ENCODE measurements at regions not wholly inside any gene's neighbourhood (a gene's known extent, or its start where the extent isn't known, plus 50 kb on each side); places are given as distances from the start of the nearest gene placed in this dataset.

GRCh38 chr21:26280775-26281174 lies 110.2 kb upstream of the APP start:
- ATAC-seq (ENCODE audit: low FRiP score in 2 of 2) (no peak), DNase-seq (no peak)
- no peak overlapping the region for H3K4me3 ChIP-seq
- H3K4me1 ChIP-seq = no peaks in the 10 kb centered on the region
- H3K36me3 ChIP-seq = no peaks in the 10 kb centered on the region
- TF ChIP-seq EP300 (IDR thresholded peaks at IDR 0.05) (no peak), POLR2AphosphoS5 (IDR thresholded peaks at IDR 0.05) (no peak), POLR2A (IDR thresholded peaks at IDR 0.05) (no peak), CTCF (IDR thresholded peaks at IDR 0.05) (no peak)
- H3K9me3 ChIP-seq = no peaks in the 10 kb centered on the region
- WGBS, 2 donors = 41 to 45% methylated on average over 3 of the region's 3 CpGs
- H3K27me3 ChIP-seq = no peaks in the 10 kb centered on the region
- no peak overlapping the region for H3K27ac ChIP-seq

GRCh38 chr21:26280148-26280547 lies 109.6 kb upstream of the APP start:
- Histone ChIP-seq H3K4me3 (no peak overlapping the region), H3K27ac (no peak overlapping the region), H3K27me3 (no peaks in the 10 kb centered on the region), H3K4me1 (no peaks in the 10 kb centered on the region), H3K9me3 (peaks cover 0 to under 1% (median 0%) of the 10 kb centered on the region in 4 donors), H3K36me3 (no peaks in the 10 kb centered on the region)
- TF ChIP-seq CTCF (IDR thresholded peaks at IDR 0.05) = no peak
- no peak for TF ChIP-seq EP300 (IDR thresholded peaks at IDR 0.05)
- no peak for TF ChIP-seq POLR2A (IDR thresholded peaks at IDR 0.05)
- TF ChIP-seq POLR2AphosphoS5 (IDR thresholded peaks at IDR 0.05) = no peak
- WGBS, 2 donors = 88 to 92% methylated on average over 5 of the region's 5 CpGs
- no peak for DNase-seq
- no peak for ATAC-seq (ENCODE audit: low FRiP score in 2 of 2)

- Histone ChIP-seq H3K36me3 (no peaks in the 10 kb centered on the region), H3K4me3 (no peak overlapping the region), H3K9me3 (peaks cover 11 to 38% (median 20%) of the 10 kb centered on the region in 4 donors), H3K27ac (no peak overlapping the region), H3K4me1 (no peaks in the 10 kb centered on the region), H3K27me3 (no peaks in the 10 kb centered on the region)
- WGBS, 2 donors = 39 to 56% methylated on average over 1 of the region's 1 CpG
- ATAC-seq (ENCODE audit: low FRiP score in 2 of 2) (no peak), DNase-seq (no peak)
- no peak for TF ChIP-seq POLR2A (IDR thresholded peaks at IDR 0.05)
- TF ChIP-seq EP300 (IDR thresholded peaks at IDR 0.05) = no peak
- no peak for TF ChIP-seq POLR2AphosphoS5 (IDR thresholded peaks at IDR 0.05)
- no peak for TF ChIP-seq CTCF (IDR thresholded peaks at IDR 0.05)
Observed at GRCh38 chr21:26275801-26276200, 105.2 kb upstream of the APP start.

- DNase-seq = no peak
- TF ChIP-seq CTCF (IDR thresholded peaks at IDR 0.05) (no peak), POLR2AphosphoS5 (IDR thresholded peaks at IDR 0.05) (no peak), POLR2A (IDR thresholded peaks at IDR 0.05) (no peak), EP300 (IDR thresholded peaks at IDR 0.05) (no peak)
- no peak for ATAC-seq (ENCODE audit: low FRiP score in 2 of 2)
- no peaks in the 10 kb centered on the region for H3K4me1 ChIP-seq
- H3K9me3 ChIP-seq = peaks cover 11 to 38% (median 20%) of the 10 kb centered on the region in 4 donors
- H3K27ac ChIP-seq = no peak overlapping the region
- H3K4me3 ChIP-seq = no peak overlapping the region
- H3K27me3 ChIP-seq = no peaks in the 10 kb centered on the region
- H3K36me3 ChIP-seq = no peaks in the 10 kb centered on the region
Observed at GRCh38 chr21:26273686-26274313, 103.2 kb upstream of the APP start.

- WGBS, 2 donors = 88 to 94% methylated on average over 4 of the region's 4 CpGs
- ATAC-seq (ENCODE audit: low FRiP score in 2 of 2) (no peak), DNase-seq (no peak)
Observed at GRCh38 chr21:26267389-26267788, 96.8 kb upstream of the APP start.

More at GRCh38 chr21:26267389-26267788, 96.8 kb upstream of the APP start:
- Histone ChIP-seq H3K27ac (no peak overlapping the region), H3K36me3 (no peaks in the 10 kb centered on the region), H3K4me3 (no peak overlapping the region), H3K27me3 (no peaks in the 10 kb centered on the region), H3K4me1 (no peaks in the 10 kb centered on the region), H3K9me3 (peaks cover 0 to 12% (median 0%) of the 10 kb centered on the region in 4 donors)
- TF ChIP-seq EP300 (IDR thresholded peaks at IDR 0.05) (no peak), CTCF (IDR thresholded peaks at IDR 0.05) (no peak), POLR2A (IDR thresholded peaks at IDR 0.05) (no peak), POLR2AphosphoS5 (IDR thresholded peaks at IDR 0.05) (no peak)
